H1 (cell line): ENCODE measurements at regions not wholly inside any gene's neighbourhood (a gene's known extent, or its start where the extent isn't known, plus 50 kb on each side); places are given as distances from the start of the nearest gene placed in this dataset.

Experiments used
- CTCF ChIA-PET: fragments of 300-600 bp; sonication (Branson Sonifier 250); formaldehyde crosslinking; loops from one replicate; lab custom pipeline; 2021; ENCODE audit not compliant: partially characterized antibody; lab: Charles Lee
- POLR2A ChIA-PET: fragments of 300-600 bp; sonication (Branson Sonifier 250); formaldehyde crosslinking; loops from one replicate; lab custom pipeline; 2021; ENCODE audit warnings: inconsistent platforms; ENCODE audit not compliant: partially characterized antibody; lab: Charles Lee
- DNase-seq, 2 experiments: peaks; one replicate each; pipeline versions ENCODE4 v3.0.0 to v3.0.0-alpha.2; 2010 to 2022; ENCODE audit warnings: low spot score in 2 of 2, low read depth in 1 of 2, mixed read lengths in 1 of 2
- FAIRE-seq: peaks from 2 replicates; lab custom pipeline; 2011; peaks lifted over from hg19 to GRCh38; lab: Jason Lieb, UNC
- H2AFZ ChIP-seq: 2 replicates; pipeline ENCODE4 v1.8.1; 2012; ENCODE audit warnings: low read length, inconsistent platforms
- H2AK5ac ChIP-seq: 2 replicates; pipeline ENCODE4 v1.6.1; 2013; ENCODE audit warnings: low read depth, low read length
- H2BK120ac ChIP-seq: replicated peaks from 2 replicates; pipeline ENCODE3; 2013; ENCODE audit warnings: low read depth, low read length, inconsistent platforms
- H2BK12ac ChIP-seq: 2 replicates; pipeline ENCODE4 v1.6.1; 2013; ENCODE audit warnings: low read depth, low read length
- H2BK15ac ChIP-seq: 2 replicates; pipeline ENCODE4 v1.6.1; 2013; ENCODE audit warnings: low read length
- H2BK20ac ChIP-seq: 2 replicates; pipeline ENCODE4 v1.6.1; 2013; ENCODE audit warnings: low read length
- H2BK5ac ChIP-seq: 2 replicates; pipeline ENCODE4 v1.6.1; 2013; ENCODE audit warnings: low read depth, low read length
- H3K14ac ChIP-seq: 2 replicates; pipeline ENCODE4 v1.6.1; 2013; ENCODE audit warnings: inconsistent platforms; ENCODE audit not compliant: insufficient read length
- H3K18ac ChIP-seq: 2 replicates; pipeline ENCODE4 v1.6.1; 2013; ENCODE audit warnings: low read length; ENCODE audit errors: extremely low read depth
- H3K23ac ChIP-seq: 2 replicates; pipeline ENCODE4 v1.6.1; 2013; ENCODE audit warnings: inconsistent platforms; ENCODE audit not compliant: insufficient read length
- H3K23me2 ChIP-seq: 2 replicates; pipeline ENCODE4 v1.6.1; 2013; ENCODE audit warnings: low read depth, low read length
- H3K27ac ChIP-seq: 2 replicates; pipeline ENCODE4 v1.6.1; 2011; ENCODE audit warnings: low read depth, low read length, inconsistent platforms
- H3K27me3 ChIP-seq, 4 experiments: replicated peaks in 1 of 4; 1 replicate in 1 of 4; 2 replicates in 3 of 4; pipeline versions ENCODE4 v1.6.1 to v1.8.1; 2011 to 2013; ENCODE audit warnings: low read length in 3 of 4, mild to moderate bottlenecking in 3 of 4, inconsistent platforms in 2 of 4, mixed read lengths in 2 of 4, moderate library complexity in 1 of 4; ENCODE audit not compliant: control insufficient read depth in 3 of 4, insufficient read depth in 3 of 4; ENCODE audit errors: extremely low read depth in 1 of 4
- H3K36me3 ChIP-seq, 4 experiments: 2 replicates each; pipeline versions ENCODE4 v1.6.1 to v1.8.1; 2011 to 2013; ENCODE audit warnings: mild to moderate bottlenecking in 4 of 4, low read length in 3 of 4, moderate library complexity in 2 of 4, control low read depth in 1 of 4, inconsistent platforms in 1 of 4; ENCODE audit not compliant: insufficient read depth in 4 of 4, control insufficient read depth in 2 of 4
- H3K4ac ChIP-seq: replicated peaks from 2 replicates; pipeline ENCODE3; 2013; ENCODE audit warnings: low read length, low read depth, mixed read lengths, inconsistent platforms; ENCODE audit not compliant: insufficient read length
- H3K4me1 ChIP-seq, 4 experiments: replicated peaks in 1 of 4; 1 replicate in 1 of 4; 2 replicates in 3 of 4; pipeline versions ENCODE4 v1.6.1 to v1.8.1; 2011 to 2013; ENCODE audit warnings: low read length in 3 of 4, inconsistent platforms in 2 of 4, mixed read lengths in 1 of 4; ENCODE audit not compliant: insufficient read depth in 4 of 4, control insufficient read depth in 3 of 4
- H3K4me2 ChIP-seq, 2 experiments: 2 replicates each; pipeline versions ENCODE4 v1.6.1 to v1.8.1; 2011 to 2013; ENCODE audit warnings: low read depth in 2 of 2, low read length in 2 of 2, control low read depth in 1 of 2, inconsistent platforms in 1 of 2, mild to moderate bottlenecking in 1 of 2; ENCODE audit not compliant: insufficient read depth in 1 of 2
- H3K4me3 ChIP-seq, 4 experiments: fragments of 200-600, 300-600 bp in 1 of 4; sonication (generic), shearing (Covaris generic), sonication (Bioruptor Twin) in 1 of 4; 2 replicates each; pipeline versions ENCODE4 v1.5.1 to v1.8.1; 2011 to 2016; ENCODE audit warnings: low read length in 4 of 4, low read depth in 3 of 4, control low read depth in 2 of 4, inconsistent platforms in 2 of 4, mild to moderate bottlenecking in 2 of 4, mixed read lengths in 1 of 4, moderate library complexity in 1 of 4; ENCODE audit not compliant: insufficient read depth in 2 of 4; ENCODE audit errors: extremely low read depth in 1 of 4
- H3K56ac ChIP-seq: replicated peaks from 2 replicates; pipeline ENCODE3; 2013; ENCODE audit warnings: low read depth, mild to moderate bottlenecking, mixed read lengths, low read length, inconsistent platforms; ENCODE audit not compliant: insufficient read length
- H3K79me1 ChIP-seq: 2 replicates; pipeline ENCODE4 v1.6.1; 2013; ENCODE audit warnings: low read depth, low read length, control low read depth
- H3K79me2 ChIP-seq, 2 experiments: 2 replicates each; pipeline versions ENCODE4 v1.6.1 to v1.8.1; 2012 to 2013; ENCODE audit warnings: low read length in 2 of 2, mild to moderate bottlenecking in 2 of 2, inconsistent platforms in 1 of 2; ENCODE audit not compliant: insufficient read depth in 2 of 2, control insufficient read depth in 1 of 2
- H3K9ac ChIP-seq, 4 experiments: replicated peaks in 1 of 4; 1 replicate in 1 of 4; 2 replicates in 3 of 4; pipeline versions ENCODE4 v1.6.1 to v1.8.1; 2011 to 2013; ENCODE audit warnings: low read depth in 3 of 4, low read length in 3 of 4, control low read depth in 2 of 4, mild to moderate bottlenecking in 2 of 4, moderate library complexity in 2 of 4, inconsistent platforms in 1 of 4; ENCODE audit errors: extremely low read depth in 1 of 4
- H3K9me3 ChIP-seq, 2 experiments: 2 replicates each; pipeline versions ENCODE4 v1.6.1 to v1.8.1; 2012 to 2013; ENCODE audit warnings: mild to moderate bottlenecking in 2 of 2, moderate library complexity in 2 of 2, control low read depth in 1 of 2, inconsistent platforms in 1 of 2, low read depth in 1 of 2, low read length in 1 of 2, mixed read lengths in 1 of 2; ENCODE audit not compliant: insufficient read depth in 2 of 2
- H4K20me1 ChIP-seq, 2 experiments: replicated peaks in 1 of 2; 2 replicates each; pipeline versions ENCODE3 to v1.8.1; 2011 to 2013; ENCODE audit warnings: inconsistent platforms in 2 of 2, low read length in 2 of 2, mild to moderate bottlenecking in 1 of 2; ENCODE audit not compliant: insufficient read depth in 2 of 2, control insufficient read depth in 1 of 2
- H4K5ac ChIP-seq: 2 replicates; pipeline ENCODE4 v1.6.1; 2013; ENCODE audit warnings: low read length, low read depth, mixed read lengths, inconsistent platforms; ENCODE audit not compliant: insufficient read length
- H4K8ac ChIP-seq: 2 replicates; pipeline ENCODE4 v1.8.0; 2013; ENCODE audit warnings: mild to moderate bottlenecking, moderate library complexity, low read length, inconsistent platforms; ENCODE audit not compliant: insufficient read depth; ENCODE audit errors: extremely low read depth
- H4K91ac ChIP-seq: replicated peaks from 2 replicates; pipeline ENCODE3; 2013; ENCODE audit warnings: low read length, mixed read lengths, inconsistent platforms; ENCODE audit not compliant: insufficient read length
- CHD2 ChIP-seq: IDR thresholded peaks from 2 replicates; pipeline ENCODE4 v1.6.1; 2012; ENCODE audit warnings: low read length, improper control_type of control experiment
- FOSL1 ChIP-seq: IDR thresholded peaks from 2 replicates; pipeline ENCODE4 v1.6.1; 2011; ENCODE audit warnings: mild to moderate bottlenecking, low read depth, low read length, moderate library complexity; ENCODE audit not compliant: insufficient read depth
- NANOG ChIP-seq: IDR thresholded peaks from 2 replicates; pipeline ENCODE4 v1.6.1; 2011; ENCODE audit warnings: low read length, low read depth, mild to moderate bottlenecking, inconsistent platforms; ENCODE audit not compliant: insufficient read depth, poor library complexity, severe bottlenecking
- POU5F1 ChIP-seq: IDR thresholded peaks from 2 replicates; pipeline ENCODE4 v1.6.1; 2011; ENCODE audit warnings: low read depth, mild to moderate bottlenecking, low read length, moderate library complexity
- TAF7 ChIP-seq: optimal IDR thresholded peaks from 2 replicates; pipeline ENCODE3; 2011; ENCODE audit warnings: low read depth, mild to moderate bottlenecking, inconsistent platforms, low read length, moderate library complexity, borderline replicate concordance
- ZNF274 ChIP-seq: IDR thresholded peaks from 2 replicates; pipeline ENCODE4 v1.7.0; 2012; ENCODE audit warnings: low read length, borderline replicate concordance; ENCODE audit errors: extremely low read depth
- WGBS, 2 experiments: shearing (Covaris generic) in 1 of 2; methylation state at CpG; one replicate each; pipeline versions ENCODE4 v1.1.6 to v1.1.7; 2013 to 2015; ENCODE audit warnings: low lambda C conversion rate in 2 of 2, mixed read lengths in 2 of 2, inconsistent platforms in 1 of 2, low coverage in 1 of 2, missing lambda C conversion rate in 1 of 2; ENCODE audit not compliant: insufficient replicate concordance in 2 of 2, insufficient coverage in 1 of 2, insufficient read length in 1 of 2; ENCODE audit errors: extremely low coverage in 1 of 2, missing lambda C conversion rate in 1 of 2; 5-methylcytosine and 5-hydroxymethylcytosine counted together
- TF ChIP-seq, protein P1 (sequence below): IDR thresholded peaks from 2 replicates; pipeline ENCODE4 v1.6.1; 2012; ENCODE audit warnings: inconsistent platforms
- TF ChIP-seq, protein P2 (sequence below): IDR thresholded peaks from 2 replicates; pipeline ENCODE4 v1.6.1; 2012; ENCODE audit warnings: inconsistent platforms
- TF ChIP-seq, protein P3 (sequence below), 3 experiments: IDR thresholded peaks; 1 replicate in 2 of 3; 2 replicates in 1 of 3; pipeline versions ENCODE4 v1.5.1 to v1.6.1; 2011; ENCODE audit warnings: low read length in 3 of 3, mild to moderate bottlenecking in 3 of 3, inconsistent platforms in 2 of 3, low read depth in 1 of 3, moderate library complexity in 1 of 3; ENCODE audit not compliant: insufficient read depth in 1 of 3; ENCODE audit errors: control extremely low read depth in 1 of 3

DNA sequence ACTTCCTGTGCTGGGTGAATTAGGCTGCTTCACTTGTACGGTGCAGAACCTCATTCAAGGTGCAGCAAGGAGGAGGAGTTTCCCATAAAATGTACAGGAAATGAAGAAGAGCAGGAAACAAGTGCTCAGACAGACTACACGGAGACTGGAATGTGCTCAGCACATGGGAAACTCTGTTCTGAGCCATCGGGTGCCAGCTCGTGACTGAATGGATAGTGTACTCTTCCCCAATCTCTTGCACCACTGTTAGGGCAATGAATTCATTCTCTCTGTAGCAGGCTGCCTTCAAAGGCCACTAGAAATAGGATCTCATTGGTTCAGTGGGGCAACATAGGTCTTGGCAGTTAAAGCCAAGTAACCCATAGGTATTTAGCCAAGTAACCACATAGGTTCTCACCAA, 200.0 kb upstream of the LDB2 start:
- H2BK12ac ChIP-seq: no peak overlapping the region; the same call in 1 of the 2 replicates
- H4K91ac ChIP-seq: peak overlapping the region; percentile 45
- no peaks in the 10 kb centered on the region for H4K20me1 ChIP-seq
- H3K4me1 ChIP-seq: peaks cover 0 to 2% (median 0%) of the 10 kb centered on the region in 4 experiments; a peak in 1 of 7 replicates
- H3K4me3 ChIP-seq: no peak overlapping the region
- FAIRE-seq (no peak), DNase-seq (no peak)
- no peaks in the 10 kb centered on the region for H3K36me3 ChIP-seq
- H3K79me2 ChIP-seq: no peaks in the 10 kb centered on the region
- H3K9me3 ChIP-seq: no peaks in the 10 kb centered on the region
- no peak overlapping the region for H3K14ac ChIP-seq
- no peak overlapping the region for H2BK5ac ChIP-seq
- ChIA-PET CTCF (interaction anchor here (1.7 kb wide), 1 partner anchor 27 kb away, joined by 4 read pairs; no protein-coding TSS in a partner anchor), POLR2A (no interaction called here)
- no peak overlapping the region for H2BK15ac ChIP-seq
- no peak overlapping the region for H4K5ac ChIP-seq
- H3K27me3 ChIP-seq: no peaks in the 10 kb centered on the region
- no peak overlapping the region for H2AFZ ChIP-seq
- peaks cover 3% of the 10 kb centered on the region; the same call in 1 of the 2 replicates for H3K23me2 ChIP-seq
- H2AK5ac ChIP-seq: no peak overlapping the region
- H2BK20ac ChIP-seq: no peak overlapping the region
- no peak overlapping the region for H3K4me2 ChIP-seq
- H2BK120ac ChIP-seq: no peak overlapping the region
- H4K8ac ChIP-seq: no peak overlapping the region
- no peak overlapping the region for H3K56ac ChIP-seq
- H3K18ac ChIP-seq: no peak overlapping the region
- H3K4ac ChIP-seq: no peak overlapping the region
- no peak overlapping the region for H3K23ac ChIP-seq
- H3K79me1 ChIP-seq: no peaks in the 10 kb centered on the region
- H3K27ac ChIP-seq: no peak overlapping the region
- no peak overlapping the region for H3K9ac ChIP-seq
- WGBS, 2 experiments: 90% methylated on average over 4 of the region's 4 CpGs; no CpG with 5 or more reads in 1 of the 2 experiments
- TF ChIP-seq TAF7: no peak
- TF ChIP-seq, protein P1, sequence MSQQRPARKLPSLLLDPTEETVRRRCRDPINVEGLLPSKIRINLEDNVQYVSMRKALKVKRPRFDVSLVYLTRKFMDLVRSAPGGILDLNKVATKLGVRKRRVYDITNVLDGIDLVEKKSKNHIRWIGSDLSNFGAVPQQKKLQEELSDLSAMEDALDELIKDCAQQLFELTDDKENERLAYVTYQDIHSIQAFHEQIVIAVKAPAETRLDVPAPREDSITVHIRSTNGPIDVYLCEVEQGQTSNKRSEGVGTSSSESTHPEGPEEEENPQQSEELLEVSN: no peak
- no peak for TF ChIP-seq FOSL1
- no peak for TF ChIP-seq CHD2
- TF ChIP-seq, protein P2, sequence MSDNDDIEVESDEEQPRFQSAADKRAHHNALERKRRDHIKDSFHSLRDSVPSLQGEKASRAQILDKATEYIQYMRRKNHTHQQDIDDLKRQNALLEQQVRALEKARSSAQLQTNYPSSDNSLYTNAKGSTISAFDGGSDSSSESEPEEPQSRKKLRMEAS: no peak
- TF ChIP-seq NANOG: no peak
- TF ChIP-seq POU5F1: no peak
- TF ChIP-seq ZNF274: no peak
- TF ChIP-seq, protein P3, sequence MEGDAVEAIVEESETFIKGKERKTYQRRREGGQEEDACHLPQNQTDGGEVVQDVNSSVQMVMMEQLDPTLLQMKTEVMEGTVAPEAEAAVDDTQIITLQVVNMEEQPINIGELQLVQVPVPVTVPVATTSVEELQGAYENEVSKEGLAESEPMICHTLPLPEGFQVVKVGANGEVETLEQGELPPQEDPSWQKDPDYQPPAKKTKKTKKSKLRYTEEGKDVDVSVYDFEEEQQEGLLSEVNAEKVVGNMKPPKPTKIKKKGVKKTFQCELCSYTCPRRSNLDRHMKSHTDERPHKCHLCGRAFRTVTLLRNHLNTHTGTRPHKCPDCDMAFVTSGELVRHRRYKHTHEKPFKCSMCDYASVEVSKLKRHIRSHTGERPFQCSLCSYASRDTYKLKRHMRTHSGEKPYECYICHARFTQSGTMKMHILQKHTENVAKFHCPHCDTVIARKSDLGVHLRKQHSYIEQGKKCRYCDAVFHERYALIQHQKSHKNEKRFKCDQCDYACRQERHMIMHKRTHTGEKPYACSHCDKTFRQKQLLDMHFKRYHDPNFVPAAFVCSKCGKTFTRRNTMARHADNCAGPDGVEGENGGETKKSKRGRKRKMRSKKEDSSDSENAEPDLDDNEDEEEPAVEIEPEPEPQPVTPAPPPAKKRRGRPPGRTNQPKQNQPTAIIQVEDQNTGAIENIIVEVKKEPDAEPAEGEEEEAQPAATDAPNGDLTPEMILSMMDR (IDR thresholded peaks at IDR 0.05; ENCODE audit: control extremely low read depth in 1 of 3, insufficient read depth in 1 of 3, low read depth in 1 of 3, low read length in 3 of 3): no peak
